ENCODE measurements at regions not wholly inside any gene's neighbourhood (a gene's known extent, or its start where the extent isn't known, plus 50 kb on each side); places are given as distances from the start of the nearest gene placed in this dataset.

GRCh38 chr15:81504170-81504905 is 130.3 kb upstream of the TMC3 start:
- TF ChIP-seq POLR2AphosphoS5 (IDR thresholded peaks at IDR 0.05): no peak
- no peak for TF ChIP-seq EP300 (IDR thresholded peaks at IDR 0.05)

Data from gastroesophageal sphincter (tissue), 2 donors.